Ectodermal cell (in vitro differentiated cells): ENCODE measurements at regions not wholly inside any gene's neighbourhood (a gene's known extent, or its start where the extent isn't known, plus 50 kb on each side); places are given as distances from the start of the nearest gene placed in this dataset.
A peak's percentile ranks its signal among the peaks of the same experiment; 100 is the strongest.

Source experiments
- H3K27ac ChIP-seq: 2 replicates; pipeline ENCODE4 v1.7.0; 2013; ENCODE audit warnings: mild to moderate bottlenecking, low read depth, low read length; ENCODE audit not compliant: insufficient read depth, poor library complexity, severe bottlenecking
- H3K27me3 ChIP-seq: 2 replicates; pipeline ENCODE4 v1.7.0; 2013; ENCODE audit warnings: mild to moderate bottlenecking, low read length; ENCODE audit not compliant: insufficient read depth, control insufficient read depth, poor library complexity, severe bottlenecking
- H3K36me3 ChIP-seq: one replicate; pipeline ENCODE4 v1.7.0; 2013; ENCODE audit warnings: low read length; ENCODE audit not compliant: control insufficient read depth, insufficient read depth
- H3K4me1 ChIP-seq: one replicate; pipeline ENCODE4 v1.7.0; 2013; ENCODE audit warnings: low read length; ENCODE audit not compliant: control insufficient read depth, insufficient read depth
- H3K4me3 ChIP-seq: 2 replicates; pipeline ENCODE4 v1.7.0; 2013; ENCODE audit warnings: low read depth, low read length, control low read depth; ENCODE audit not compliant: insufficient read depth
- H3K9me3 ChIP-seq: 2 replicates; pipeline ENCODE4 v1.7.0; 2013; ENCODE audit warnings: mild to moderate bottlenecking, low read length, moderate library complexity; ENCODE audit not compliant: control insufficient read depth
- WGBS, 2 experiments: methylation state at CpG; one replicate each; pipeline ENCODE4 v1.1.7; 2013; ENCODE audit warnings: missing lambda C conversion rate in 2 of 2; 5-methylcytosine and 5-hydroxymethylcytosine counted together

GRCh38 chr15:69860921-69861320 lies 236.8 kb downstream of the TLE3 start:
- 91 to 93% methylated on average over 9 of the region's 9 CpGs for WGBS, 2 experiments
- H3K27ac ChIP-seq: no peak overlapping the region
- no peaks in the 10 kb centered on the region for H3K27me3 ChIP-seq

GRCh38 chr15:69861331-69862171 lies 236.2 kb downstream of the TLE3 start:
- no peak overlapping the region for H3K27ac ChIP-seq
- H3K4me3 ChIP-seq: no peak overlapping the region
- 68 to 73% methylated on average over 8 of the region's 8 CpGs for WGBS, 2 experiments
- H3K27me3 ChIP-seq: no peaks in the 10 kb centered on the region
- H3K4me1 ChIP-seq: peaks cover 23% of the 10 kb centered on the region
- no peaks in the 10 kb centered on the region for H3K36me3 ChIP-seq
- no peaks in the 10 kb centered on the region for H3K9me3 ChIP-seq

More at GRCh38 chr15:69860921-69861320, 236.8 kb downstream of the TLE3 start:
- Histone ChIP-seq H3K4me1 (peaks cover 27% of the 10 kb centered on the region), H3K9me3 (no peaks in the 10 kb centered on the region), H3K4me3 (no peak overlapping the region), H3K36me3 (no peaks in the 10 kb centered on the region)

DNA sequence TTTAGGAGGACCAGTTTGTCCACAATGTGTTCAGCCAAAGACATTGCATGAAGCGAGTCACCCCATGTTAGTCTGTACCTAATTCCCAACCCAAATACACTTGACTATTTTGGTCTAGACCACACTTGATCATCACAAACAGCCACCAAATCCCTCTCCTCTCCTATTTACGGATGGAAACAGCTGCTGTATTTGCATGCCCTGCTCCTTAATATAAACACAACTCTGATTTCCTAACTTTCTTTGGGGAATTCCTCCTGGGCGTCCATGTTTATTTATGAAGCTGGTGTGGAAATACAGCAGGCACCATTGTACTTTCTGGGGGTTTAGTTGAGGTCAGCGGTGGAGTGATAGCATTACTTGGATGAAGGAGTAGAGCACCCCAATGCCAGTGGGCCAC lies 235.2 kb downstream of the TLE3 start:
- no peaks in the 10 kb centered on the region for H3K27me3 ChIP-seq
- no peaks in the 10 kb centered on the region for H3K36me3 ChIP-seq
- 91 to 96% methylated on average over 4 of the region's 4 CpGs for WGBS, 2 experiments
- H3K4me3 ChIP-seq: no peak overlapping the region
- no peaks in the 10 kb centered on the region for H3K9me3 ChIP-seq
- peaks cover 23% of the 10 kb centered on the region for H3K4me1 ChIP-seq
- no peak overlapping the region for H3K27ac ChIP-seq

DNA sequence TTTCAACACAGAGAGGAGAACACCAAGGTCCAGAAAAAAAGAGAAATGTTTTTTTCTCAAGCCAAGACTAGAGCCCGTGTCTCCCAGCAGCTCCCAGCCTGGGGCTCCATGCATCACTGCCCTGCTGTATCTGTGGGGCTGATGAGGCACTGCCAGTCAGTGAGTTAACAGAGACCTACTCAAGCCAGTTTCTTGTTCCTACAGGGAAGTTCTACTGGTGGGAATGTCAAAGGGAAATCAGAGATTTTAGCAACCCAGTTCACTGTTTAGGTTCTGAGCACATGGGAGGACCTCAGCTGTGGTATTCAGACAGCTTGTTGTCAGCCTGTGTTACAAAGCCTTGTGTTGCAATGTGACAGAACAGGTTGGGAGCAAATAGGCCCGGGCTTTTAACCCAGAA lies 234.3 kb downstream of the TLE3 start:
- WGBS, 2 experiments: 85 to 98% methylated on average over 2 of the region's 2 CpGs
- Histone ChIP-seq H3K27me3 (no peaks in the 10 kb centered on the region), H3K9me3 (no peaks in the 10 kb centered on the region), H3K4me3 (no peak overlapping the region), H3K36me3 (no peaks in the 10 kb centered on the region), H3K4me1 (peaks cover 18% of the 10 kb centered on the region), H3K27ac (peak overlapping the region; percentile 16)

GRCh38 chr15:69865369-69865768 lies 232.3 kb downstream of the TLE3 start:
- no peaks in the 10 kb centered on the region for H3K36me3 ChIP-seq
- 91 to 93% methylated on average over 3 of the region's 3 CpGs for WGBS, 2 experiments
- H3K4me1 ChIP-seq: peaks cover 18% of the 10 kb centered on the region
- H3K27ac ChIP-seq: no peak overlapping the region
- no peaks in the 10 kb centered on the region for H3K27me3 ChIP-seq
- H3K4me3 ChIP-seq: no peak overlapping the region
- H3K9me3 ChIP-seq: no peaks in the 10 kb centered on the region

DNA sequence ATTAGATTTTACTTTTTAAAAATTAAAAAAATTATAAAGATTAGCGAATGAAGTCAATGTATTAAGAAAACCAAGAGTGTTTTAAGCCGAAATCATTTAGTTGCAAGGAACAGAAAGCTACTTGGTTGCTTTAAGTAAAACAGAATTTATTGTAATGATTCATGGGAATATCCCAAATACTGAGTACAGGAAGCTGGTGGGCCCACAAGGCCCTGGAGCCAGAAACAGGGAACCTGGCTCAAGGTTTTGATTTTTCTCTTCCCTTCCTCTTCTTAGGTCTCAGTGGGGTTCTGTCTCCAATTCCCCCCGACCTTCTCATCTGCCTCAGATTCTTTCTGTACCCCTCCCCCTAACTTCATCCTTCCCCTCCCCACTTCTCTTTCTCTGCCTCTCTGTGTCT lies 229.0 kb downstream of the TLE3 start:
- no peaks in the 10 kb centered on the region for H3K27me3 ChIP-seq
- 86 to 89% methylated on average over 3 of the region's 3 CpGs for WGBS, 2 experiments
- no peaks in the 10 kb centered on the region for H3K36me3 ChIP-seq
- no peak overlapping the region for H3K27ac ChIP-seq
- H3K4me1 ChIP-seq: no peaks in the 10 kb centered on the region
- H3K9me3 ChIP-seq: no peaks in the 10 kb centered on the region
- no peak overlapping the region for H3K4me3 ChIP-seq

DNA sequence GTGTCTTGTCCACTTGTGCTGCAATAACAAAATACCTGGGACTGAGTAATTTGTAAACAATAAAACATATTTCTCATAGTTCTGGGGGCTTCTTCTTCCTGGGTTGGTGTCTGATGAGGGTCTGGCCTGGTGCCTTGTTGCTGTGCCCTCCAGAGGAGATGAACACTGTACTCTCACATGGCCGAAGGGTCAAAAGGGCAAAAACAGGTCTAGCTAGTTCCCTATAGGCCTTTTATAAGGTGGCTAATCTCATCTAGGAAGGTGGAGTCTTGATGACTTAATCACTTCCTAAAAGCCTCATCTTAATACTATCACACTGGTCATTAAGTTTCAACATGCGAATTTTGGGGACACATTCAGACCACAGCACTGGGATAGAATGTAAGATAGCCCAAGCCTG lies 228.4 kb downstream of the TLE3 start:
- no peak overlapping the region for H3K27ac ChIP-seq
- H3K4me3 ChIP-seq: no peak overlapping the region
- H3K9me3 ChIP-seq: no peaks in the 10 kb centered on the region
- H3K4me1 ChIP-seq: no peaks in the 10 kb centered on the region
- WGBS, 2 experiments: 45 to 50% methylated on average over 2 of the region's 2 CpGs
- no peaks in the 10 kb centered on the region for H3K27me3 ChIP-seq
- no peaks in the 10 kb centered on the region for H3K36me3 ChIP-seq

GRCh38 chr15:69869881-69870505 lies 227.7 kb downstream of the TLE3 start:
- no peak overlapping the region for H3K27ac ChIP-seq
- no peaks in the 10 kb centered on the region for H3K9me3 ChIP-seq
- WGBS, 2 experiments: 95 to 97% methylated on average over 8 of the region's 9 CpGs

GRCh38 chr15:69871511-69872134 lies 226.1 kb downstream of the TLE3 start:
- Histone ChIP-seq H3K4me1 (no peaks in the 10 kb centered on the region), H3K4me3 (no peak overlapping the region), H3K27ac (no peak overlapping the region), H3K36me3 (no peaks in the 10 kb centered on the region), H3K27me3 (no peaks in the 10 kb centered on the region), H3K9me3 (no peaks in the 10 kb centered on the region)
- WGBS, 2 experiments: 92 to 93% methylated on average over 7 of the region's 7 CpGs

More at GRCh38 chr15:69869881-69870505, 227.7 kb downstream of the TLE3 start:
- no peaks in the 10 kb centered on the region for H3K27me3 ChIP-seq
- H3K4me3 ChIP-seq: no peak overlapping the region
- no peaks in the 10 kb centered on the region for H3K4me1 ChIP-seq
- H3K36me3 ChIP-seq: no peaks in the 10 kb centered on the region

GRCh38 chr15:69873807-69874206 lies 223.9 kb downstream of the TLE3 start:
- no peak overlapping the region for H3K4me3 ChIP-seq
- H3K27me3 ChIP-seq: no peaks in the 10 kb centered on the region
- H3K36me3 ChIP-seq: no peaks in the 10 kb centered on the region
- H3K27ac ChIP-seq: no peak overlapping the region
- H3K4me1 ChIP-seq: no peaks in the 10 kb centered on the region
- WGBS, 2 experiments: 89 to 97% methylated on average over 1 of the region's 1 CpG
- no peaks in the 10 kb centered on the region for H3K9me3 ChIP-seq
